ENCODE measurements at regions not wholly inside any gene's neighbourhood (a gene's known extent, or its start where the extent isn't known, plus 50 kb on each side); places are given as distances from the start of the nearest gene placed in this dataset.

DNA sequence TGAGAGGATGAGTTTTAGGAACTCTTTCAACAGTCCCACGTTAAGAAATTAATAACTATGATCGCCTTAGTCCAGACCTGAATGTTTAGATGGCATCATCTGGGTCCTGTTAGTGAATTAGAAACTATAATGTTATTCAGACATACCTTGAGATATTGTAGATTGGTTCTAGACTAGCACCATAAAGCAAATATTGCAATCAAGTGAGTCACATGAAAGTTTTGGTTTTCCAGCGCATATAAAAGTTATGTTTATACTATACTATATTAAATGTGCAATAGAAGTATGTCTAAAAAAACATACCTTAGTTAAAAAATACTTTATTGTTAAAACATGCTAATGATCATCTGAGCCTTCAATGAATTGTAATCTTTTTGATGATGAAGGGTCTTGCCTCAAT, 106.6 kb upstream of the ATP2B1 start:
- Histone ChIP-seq H3K27me3 (replicated peaks; ENCODE audit: insufficient read depth) (no peaks in the 10 kb centered on the region), H3K4me3 (no peak overlapping the region), H3K9me3 (no peaks in the 10 kb centered on the region), H3K4me1 (ENCODE audit: control insufficient read depth in 1 of 2, low read depth in 2 of 2) (no peaks in the 10 kb centered on the region), H3K36me3 (no peaks in the 10 kb centered on the region), H3K27ac (no peak overlapping the region)
- ATAC-seq (ENCODE audit: insufficient number of reproducible peaks, low FRiP score, low read depth) (no peak), DNase-seq (ENCODE audit: low spot score) (no peak)
- TF ChIP-seq, protein P1, sequence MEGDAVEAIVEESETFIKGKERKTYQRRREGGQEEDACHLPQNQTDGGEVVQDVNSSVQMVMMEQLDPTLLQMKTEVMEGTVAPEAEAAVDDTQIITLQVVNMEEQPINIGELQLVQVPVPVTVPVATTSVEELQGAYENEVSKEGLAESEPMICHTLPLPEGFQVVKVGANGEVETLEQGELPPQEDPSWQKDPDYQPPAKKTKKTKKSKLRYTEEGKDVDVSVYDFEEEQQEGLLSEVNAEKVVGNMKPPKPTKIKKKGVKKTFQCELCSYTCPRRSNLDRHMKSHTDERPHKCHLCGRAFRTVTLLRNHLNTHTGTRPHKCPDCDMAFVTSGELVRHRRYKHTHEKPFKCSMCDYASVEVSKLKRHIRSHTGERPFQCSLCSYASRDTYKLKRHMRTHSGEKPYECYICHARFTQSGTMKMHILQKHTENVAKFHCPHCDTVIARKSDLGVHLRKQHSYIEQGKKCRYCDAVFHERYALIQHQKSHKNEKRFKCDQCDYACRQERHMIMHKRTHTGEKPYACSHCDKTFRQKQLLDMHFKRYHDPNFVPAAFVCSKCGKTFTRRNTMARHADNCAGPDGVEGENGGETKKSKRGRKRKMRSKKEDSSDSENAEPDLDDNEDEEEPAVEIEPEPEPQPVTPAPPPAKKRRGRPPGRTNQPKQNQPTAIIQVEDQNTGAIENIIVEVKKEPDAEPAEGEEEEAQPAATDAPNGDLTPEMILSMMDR (IDR thresholded peaks at IDR 0.05): no peak

GRCh38 chr12:89803412-89803811, 94.8 kb upstream of the ATP2B1 start:
- Histone ChIP-seq H3K27ac (no peak overlapping the region), H3K36me3 (no peaks in the 10 kb centered on the region), H3K27me3 (replicated peaks; ENCODE audit: insufficient read depth) (no peaks in the 10 kb centered on the region), H3K4me3 (no peak overlapping the region), H3K9me3 (no peaks in the 10 kb centered on the region), H3K4me1 (ENCODE audit: control insufficient read depth in 1 of 2, low read depth in 2 of 2) (no peaks in the 10 kb centered on the region)
- TF ChIP-seq, protein P1 (IDR thresholded peaks at IDR 0.05): no peak
- ATAC-seq (ENCODE audit: insufficient number of reproducible peaks, low FRiP score, low read depth) (no peak), DNase-seq (ENCODE audit: low spot score) (no peak)

- TF ChIP-seq, protein P1 (IDR thresholded peaks at IDR 0.05): no peak
- DNase-seq (ENCODE audit: low spot score): no peak
- H3K27me3 ChIP-seq (replicated peaks; ENCODE audit: insufficient read depth): no peaks in the 10 kb centered on the region
- no peaks in the 10 kb centered on the region for H3K9me3 ChIP-seq
- H3K36me3 ChIP-seq: no peaks in the 10 kb centered on the region
- no peaks in the 10 kb centered on the region for H3K4me1 ChIP-seq (ENCODE audit: control insufficient read depth in 1 of 2, low read depth in 2 of 2)
- no peak for ATAC-seq (ENCODE audit: insufficient number of reproducible peaks, low FRiP score, low read depth)
- no peak overlapping the region for H3K4me3 ChIP-seq
- H3K27ac ChIP-seq: no peak overlapping the region
Measured at GRCh38 chr12:89801284-89801683, 92.6 kb upstream of the ATP2B1 start.

- Histone ChIP-seq H3K4me3 (no peak overlapping the region), H3K27me3 (replicated peaks; ENCODE audit: insufficient read depth) (no peaks in the 10 kb centered on the region), H3K9me3 (no peaks in the 10 kb centered on the region), H3K4me1 (ENCODE audit: control insufficient read depth in 1 of 2, low read depth in 2 of 2) (no peaks in the 10 kb centered on the region), H3K36me3 (no peaks in the 10 kb centered on the region), H3K27ac (no peak overlapping the region)
- TF ChIP-seq, protein P1 (IDR thresholded peaks at IDR 0.05): no peak
- DNase-seq (ENCODE audit: low spot score) (no peak), ATAC-seq (ENCODE audit: insufficient number of reproducible peaks, low FRiP score, low read depth) (no peak)
Measured at GRCh38 chr12:89800435-89800834, 91.8 kb upstream of the ATP2B1 start.

- Histone ChIP-seq H3K27me3 (replicated peaks; ENCODE audit: insufficient read depth) (no peaks in the 10 kb centered on the region), H3K27ac (no peak overlapping the region), H3K4me1 (ENCODE audit: control insufficient read depth in 1 of 2, low read depth in 2 of 2) (no peaks in the 10 kb centered on the region), H3K4me3 (no peak overlapping the region), H3K36me3 (no peaks in the 10 kb centered on the region), H3K9me3 (no peaks in the 10 kb centered on the region)
- TF ChIP-seq, protein P1 (IDR thresholded peaks at IDR 0.05): no peak
- DNase-seq (ENCODE audit: low spot score): no peak
- no peak for ATAC-seq (ENCODE audit: insufficient number of reproducible peaks, low FRiP score, low read depth)
Measured at GRCh38 chr12:89799316-89799715, 90.7 kb upstream of the ATP2B1 start.
